GM12874 (cell line): ENCODE measurements at regions not wholly inside any gene's neighbourhood (a gene's known extent, or its start where the extent isn't known, plus 50 kb on each side); places are given as distances from the start of the nearest gene placed in this dataset.

Experiments
- CTCF ChIP-seq: IDR thresholded peaks from 2 replicates; pipeline ENCODE4 v1.5.1; 2011; ENCODE audit warnings: low read depth, mild to moderate bottlenecking, control low read depth, low read length, moderate library complexity; ENCODE audit not compliant: insufficient read depth

- TF ChIP-seq CTCF, result no peak
Observed at GRCh38 chr17:79531191-79532095, 79.4 kb downstream of the RBFOX3 start.

GRCh38 chr17:79530361-79531105 lies 80.3 kb downstream of the RBFOX3 start:
- no peak for TF ChIP-seq CTCF

GRCh38 chr17:79529661-79530081 lies 81.2 kb downstream of the RBFOX3 start:
- no peak for TF ChIP-seq CTCF

- no peak for TF ChIP-seq CTCF
Observed at GRCh38 chr17:79528592-79529125, 82.2 kb downstream of the RBFOX3 start.

GRCh38 chr17:79527306-79527705 lies 83.5 kb downstream of the RBFOX3 start:
- no peak for TF ChIP-seq CTCF

GRCh38 chr17:79525793-79526677 lies 84.8 kb downstream of the RBFOX3 start:
- no peak for TF ChIP-seq CTCF
